ENCODE measurements at regions not wholly inside any gene's neighbourhood (a gene's known extent, or its start where the extent isn't known, plus 50 kb on each side); places are given as distances from the start of the nearest gene placed in this dataset.

DNA sequence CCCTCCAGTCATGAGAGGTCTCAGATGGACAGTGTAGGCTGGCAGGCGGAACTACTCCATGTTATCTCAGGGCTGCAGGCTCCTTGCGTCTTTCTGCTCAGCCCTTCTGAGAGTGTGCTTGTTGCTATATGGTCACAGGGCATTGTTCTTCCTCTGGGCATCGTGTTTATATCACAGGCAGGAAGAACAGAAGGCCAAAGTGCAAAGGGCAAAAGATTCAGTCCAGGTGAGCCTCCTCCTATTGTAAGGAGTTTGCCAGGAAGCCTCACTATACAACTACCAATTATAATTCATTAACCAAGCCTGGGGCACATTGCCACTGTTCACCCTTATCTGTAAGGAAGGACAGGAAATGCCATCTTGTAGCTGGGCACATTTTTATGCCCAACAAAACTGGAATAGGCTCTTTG, 195.5 kb upstream of the KITLG start:
- no peak for TF ChIP-seq CTCF (conservative IDR thresholded peaks at IDR 0.05; ENCODE audit: low read depth, low read length)
- DNase-seq (ENCODE audit: low read depth): no peak
- H3K4me3 ChIP-seq (ENCODE audit: low read depth, low read length): no peak overlapping the region

- H3K4me3 ChIP-seq (ENCODE audit: low read depth, low read length): no peak overlapping the region
Observed at GRCh38 chr12:88767699-88768098, 187.4 kb upstream of the KITLG start.

DNA sequence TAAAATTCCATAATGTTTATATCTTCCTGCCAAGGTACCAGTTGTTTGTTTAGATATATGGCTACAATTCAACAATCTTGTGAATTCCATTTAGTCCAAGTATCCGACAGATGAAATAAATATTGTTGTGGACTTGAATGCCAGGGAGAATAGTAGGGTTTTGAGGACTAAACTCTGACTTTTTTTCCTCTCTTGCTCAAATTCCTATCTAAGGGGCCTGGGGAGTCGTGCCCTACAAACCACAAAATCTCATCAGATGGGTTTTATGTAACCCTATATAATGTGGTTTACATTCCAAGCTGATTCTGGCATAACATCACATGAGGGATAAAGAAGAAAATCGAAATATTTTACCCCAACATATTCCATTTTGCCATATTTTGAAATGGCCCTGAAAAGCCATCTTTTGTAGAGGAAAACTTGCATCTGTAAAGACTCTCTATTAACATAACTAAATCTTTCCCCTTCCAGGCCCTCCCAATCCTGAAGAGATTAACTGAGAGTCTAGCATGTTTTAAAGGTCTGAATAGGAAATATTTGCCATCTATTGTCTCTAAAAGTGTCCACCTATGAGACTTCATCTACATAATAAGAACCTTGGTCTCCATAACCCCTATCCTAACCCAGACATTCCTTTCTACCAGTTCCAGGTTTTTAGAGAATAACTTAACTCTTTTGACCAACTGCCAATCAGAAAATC, 184.7 kb upstream of the KITLG start:
- no peak overlapping the region for H3K4me3 ChIP-seq (ENCODE audit: low read depth, low read length)
- DNase-seq (ENCODE audit: low read depth): peak; percentile 59
- TF ChIP-seq CTCF (conservative IDR thresholded peaks at IDR 0.05; ENCODE audit: low read depth, low read length): no peak

More at GRCh38 chr12:88767699-88768098, 187.4 kb upstream of the KITLG start:
- DNase-seq (ENCODE audit: low read depth): no peak
- no peak for TF ChIP-seq CTCF (conservative IDR thresholded peaks at IDR 0.05; ENCODE audit: low read depth, low read length)

DNA sequence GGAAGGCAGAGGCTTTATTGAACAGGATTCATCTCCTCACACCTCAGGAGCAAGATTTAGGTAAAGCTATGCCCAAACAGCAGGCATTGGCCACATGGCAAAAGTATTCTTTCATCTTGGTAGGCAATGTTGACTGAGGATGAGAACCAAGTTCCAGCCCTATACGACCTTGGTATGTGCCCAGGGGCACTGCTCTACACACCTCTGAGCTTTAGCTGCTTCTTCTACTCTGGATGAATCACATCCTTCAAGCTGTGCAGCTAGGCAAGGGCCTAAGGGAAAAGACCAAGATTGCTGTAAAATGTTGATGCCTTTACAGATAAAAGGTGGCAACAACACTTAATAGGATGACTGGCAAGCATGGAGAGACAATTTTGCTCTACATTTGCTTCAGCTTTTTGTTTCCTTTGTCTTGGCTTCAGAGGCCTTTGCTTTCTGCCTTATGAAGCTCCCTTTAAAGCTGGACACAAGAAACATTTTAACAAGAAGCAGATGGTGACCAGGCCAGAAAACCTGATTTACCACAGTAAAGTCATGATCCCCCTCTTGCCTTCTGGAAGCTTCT, 183.3 kb upstream of the KITLG start:
- DNase-seq (ENCODE audit: low read depth): peak; percentile 10
- H3K4me3 ChIP-seq (ENCODE audit: low read depth, low read length): no peak overlapping the region
- no peak for TF ChIP-seq CTCF (conservative IDR thresholded peaks at IDR 0.05; ENCODE audit: low read depth, low read length)

DNA sequence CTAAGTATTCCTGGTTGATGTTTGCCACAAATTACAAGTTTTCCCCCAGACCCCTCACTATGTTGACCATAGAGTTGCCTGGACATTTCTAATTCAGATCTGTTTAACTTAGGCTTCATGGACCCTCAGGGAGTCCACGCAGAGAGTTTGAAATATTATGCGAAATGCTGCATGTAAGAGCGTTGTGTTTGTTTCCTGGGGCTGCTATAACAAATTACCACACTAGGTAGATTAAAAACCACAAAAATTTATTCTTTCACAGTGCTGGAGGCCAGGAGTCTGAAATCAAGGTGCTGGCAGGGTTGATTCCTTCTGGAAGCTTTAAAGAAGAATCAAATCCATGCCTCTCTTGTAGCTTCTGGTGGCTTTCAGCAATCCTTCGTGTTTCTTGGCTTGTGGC, 177.9 kb upstream of the KITLG start:
- H3K4me3 ChIP-seq (ENCODE audit: low read depth, low read length): no peak overlapping the region
- no peak for DNase-seq (ENCODE audit: low read depth)
- TF ChIP-seq CTCF (conservative IDR thresholded peaks at IDR 0.05; ENCODE audit: low read depth, low read length): no peak

DNA sequence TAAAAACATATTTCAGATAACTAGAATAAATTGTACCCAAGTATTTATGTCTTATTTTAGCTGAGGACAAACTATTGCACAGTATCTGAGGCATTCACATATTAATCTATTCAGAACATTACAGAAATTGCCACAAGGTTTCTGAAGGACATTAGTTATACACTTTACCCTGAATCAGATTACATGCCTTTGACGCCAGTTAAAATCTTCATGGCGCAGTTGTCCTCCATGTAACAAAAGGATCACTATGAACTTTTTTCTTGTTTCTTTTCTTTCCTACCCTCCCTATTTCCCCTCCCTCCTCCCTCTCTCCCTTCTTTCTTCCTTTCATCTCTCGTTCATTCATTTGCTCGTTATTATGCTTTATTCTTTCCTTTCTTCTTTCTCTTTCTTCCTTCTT, 176.6 kb upstream of the KITLG start:
- no peak for TF ChIP-seq CTCF (conservative IDR thresholded peaks at IDR 0.05; ENCODE audit: low read depth, low read length)
- H3K4me3 ChIP-seq (ENCODE audit: low read depth, low read length): no peak overlapping the region
- no peak for DNase-seq (ENCODE audit: low read depth)

DNA sequence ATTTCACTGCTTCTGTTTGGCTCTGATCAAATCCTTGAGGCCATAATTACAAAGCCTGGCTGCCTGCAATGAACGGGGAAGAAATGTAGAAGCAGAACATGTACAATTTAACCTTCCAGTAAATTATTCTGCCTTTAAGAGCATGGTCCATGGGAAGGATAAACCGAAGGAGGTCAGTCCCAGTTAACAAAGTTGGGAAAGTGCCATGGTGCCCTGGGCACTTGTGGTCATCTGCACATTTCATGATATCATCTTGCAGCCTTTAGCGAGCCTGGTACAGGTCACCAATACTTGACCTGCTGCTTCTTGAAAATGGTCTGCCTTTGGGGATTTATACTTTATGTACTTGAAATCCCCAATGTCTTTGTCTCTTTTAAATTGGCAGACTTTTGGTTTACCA, 175.9 kb upstream of the KITLG start:
- no peak overlapping the region for H3K4me3 ChIP-seq (ENCODE audit: low read depth, low read length)
- TF ChIP-seq CTCF (conservative IDR thresholded peaks at IDR 0.05; ENCODE audit: low read depth, low read length): no peak
- DNase-seq (ENCODE audit: low read depth): no peak
